RWPE2 (cell line): ENCODE measurements at regions not wholly inside any gene's neighbourhood (a gene's known extent, or its start where the extent isn't known, plus 50 kb on each side); places are given as distances from the start of the nearest gene placed in this dataset.
"Not testable (repeated sequence)": the region's sequence is repeated elsewhere in the genome, so short reads cannot be mapped to it uniquely, and the experiment has no call there.

Source experiments
- ATAC-seq: fragments of 200-7000 bp; cut with Tn5 transposase; 3 replicates; pipeline ENCODE4 v1.9.1; 2021; ENCODE audit warnings: low read depth
- DNase-seq: peaks from one replicate; pipeline ENCODE4 v3.0.0-alpha.2; 2020; ENCODE audit warnings: low spot score
- H3K27ac ChIP-seq: fragments of 450-650 bp; 2 replicates; pipeline ENCODE4 v1.5.1; 2017; ENCODE audit warnings: mild to moderate bottlenecking; ENCODE audit not compliant: poor library complexity, severe bottlenecking
- H3K27me3 ChIP-seq: fragments of 250-450 bp; sonication (Bioruptor Pico); 2 replicates; pipeline ENCODE4 v1.5.1; 2021; ENCODE audit warnings: mild to moderate bottlenecking, moderate library complexity; ENCODE audit not compliant: insufficient read depth, poor library complexity, severe bottlenecking
- H3K36me3 ChIP-seq: fragments of 250-450 bp; sonication (Bioruptor Pico); 2 replicates; pipeline ENCODE4 v1.5.1; 2020; ENCODE audit warnings: low read depth, mild to moderate bottlenecking, moderate library complexity
- H3K4me1 ChIP-seq: fragments of 250-450 bp; sonication (Bioruptor Pico); 2 replicates; pipeline ENCODE4 v1.5.1; 2021; ENCODE audit warnings: mild to moderate bottlenecking, moderate library complexity; ENCODE audit not compliant: insufficient read depth, poor library complexity, severe bottlenecking
- H3K4me3 ChIP-seq: fragments of 250-450 bp; sonication (Bioruptor Pico); 2 replicates; pipeline ENCODE4 v1.5.1; 2021; ENCODE audit warnings: mild to moderate bottlenecking, moderate library complexity; ENCODE audit not compliant: severe bottlenecking
- H3K9me3 ChIP-seq: fragments of 250-450 bp; sonication (Bioruptor Pico); 2 replicates; pipeline ENCODE4 v1.5.1; 2021; ENCODE audit warnings: mild to moderate bottlenecking, moderate library complexity; ENCODE audit not compliant: severe bottlenecking
- TF ChIP-seq, protein P1 (sequence below): fragments of 450-650 bp; IDR thresholded peaks from one replicate; pipeline ENCODE4 v1.5.1; 2017; ENCODE audit warnings: mild to moderate bottlenecking, moderate library complexity; ENCODE audit not compliant: poor library complexity, severe bottlenecking

- Histone ChIP-seq H3K4me3 (no peak overlapping the region), H3K36me3 (no peaks in the 10 kb centered on the region), H3K9me3 (no peaks in the 10 kb centered on the region), H3K27ac (no peak overlapping the region), H3K4me1 (no peaks in the 10 kb centered on the region), H3K27me3 (no peaks in the 10 kb centered on the region)
- DNase-seq (no peak), ATAC-seq (no peak)
- TF ChIP-seq, protein P1, sequence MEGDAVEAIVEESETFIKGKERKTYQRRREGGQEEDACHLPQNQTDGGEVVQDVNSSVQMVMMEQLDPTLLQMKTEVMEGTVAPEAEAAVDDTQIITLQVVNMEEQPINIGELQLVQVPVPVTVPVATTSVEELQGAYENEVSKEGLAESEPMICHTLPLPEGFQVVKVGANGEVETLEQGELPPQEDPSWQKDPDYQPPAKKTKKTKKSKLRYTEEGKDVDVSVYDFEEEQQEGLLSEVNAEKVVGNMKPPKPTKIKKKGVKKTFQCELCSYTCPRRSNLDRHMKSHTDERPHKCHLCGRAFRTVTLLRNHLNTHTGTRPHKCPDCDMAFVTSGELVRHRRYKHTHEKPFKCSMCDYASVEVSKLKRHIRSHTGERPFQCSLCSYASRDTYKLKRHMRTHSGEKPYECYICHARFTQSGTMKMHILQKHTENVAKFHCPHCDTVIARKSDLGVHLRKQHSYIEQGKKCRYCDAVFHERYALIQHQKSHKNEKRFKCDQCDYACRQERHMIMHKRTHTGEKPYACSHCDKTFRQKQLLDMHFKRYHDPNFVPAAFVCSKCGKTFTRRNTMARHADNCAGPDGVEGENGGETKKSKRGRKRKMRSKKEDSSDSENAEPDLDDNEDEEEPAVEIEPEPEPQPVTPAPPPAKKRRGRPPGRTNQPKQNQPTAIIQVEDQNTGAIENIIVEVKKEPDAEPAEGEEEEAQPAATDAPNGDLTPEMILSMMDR: no peak
Observed at GRCh38 chrX:25503826-25504225, 488.1 kb upstream of the ARX start.

- DNase-seq (no peak), ATAC-seq (no peak)
- Histone ChIP-seq H3K9me3 (no peaks in the 10 kb centered on the region), H3K27ac (no peak overlapping the region), H3K27me3 (no peaks in the 10 kb centered on the region), H3K4me1 (no peaks in the 10 kb centered on the region), H3K36me3 (no peaks in the 10 kb centered on the region), H3K4me3 (no peak overlapping the region)
- TF ChIP-seq, protein P1: no peak
Observed at GRCh38 chrX:25507801-25508200, 492.0 kb upstream of the ARX start.

- no peaks in the 10 kb centered on the region for H3K36me3 ChIP-seq
- no peak for ATAC-seq
- TF ChIP-seq, protein P1: no peak
- no peak overlapping the region for H3K4me3 ChIP-seq
- H3K9me3 ChIP-seq: no peaks in the 10 kb centered on the region
- DNase-seq: no peak
- no peak overlapping the region for H3K27ac ChIP-seq
- no peaks in the 10 kb centered on the region for H3K4me1 ChIP-seq
- no peaks in the 10 kb centered on the region for H3K27me3 ChIP-seq
Observed at GRCh38 chrX:25519258-25519657, 503.5 kb upstream of the ARX start.

- not testable (repeated sequence) for ATAC-seq, H3K27me3 ChIP-seq, H3K27ac ChIP-seq, H3K4me3 ChIP-seq, DNase-seq, H3K4me1 ChIP-seq, H3K9me3 ChIP-seq, H3K36me3 ChIP-seq
Observed at GRCh38 chrX:25522443-25523010, 506.8 kb upstream of the ARX start.

DNA sequence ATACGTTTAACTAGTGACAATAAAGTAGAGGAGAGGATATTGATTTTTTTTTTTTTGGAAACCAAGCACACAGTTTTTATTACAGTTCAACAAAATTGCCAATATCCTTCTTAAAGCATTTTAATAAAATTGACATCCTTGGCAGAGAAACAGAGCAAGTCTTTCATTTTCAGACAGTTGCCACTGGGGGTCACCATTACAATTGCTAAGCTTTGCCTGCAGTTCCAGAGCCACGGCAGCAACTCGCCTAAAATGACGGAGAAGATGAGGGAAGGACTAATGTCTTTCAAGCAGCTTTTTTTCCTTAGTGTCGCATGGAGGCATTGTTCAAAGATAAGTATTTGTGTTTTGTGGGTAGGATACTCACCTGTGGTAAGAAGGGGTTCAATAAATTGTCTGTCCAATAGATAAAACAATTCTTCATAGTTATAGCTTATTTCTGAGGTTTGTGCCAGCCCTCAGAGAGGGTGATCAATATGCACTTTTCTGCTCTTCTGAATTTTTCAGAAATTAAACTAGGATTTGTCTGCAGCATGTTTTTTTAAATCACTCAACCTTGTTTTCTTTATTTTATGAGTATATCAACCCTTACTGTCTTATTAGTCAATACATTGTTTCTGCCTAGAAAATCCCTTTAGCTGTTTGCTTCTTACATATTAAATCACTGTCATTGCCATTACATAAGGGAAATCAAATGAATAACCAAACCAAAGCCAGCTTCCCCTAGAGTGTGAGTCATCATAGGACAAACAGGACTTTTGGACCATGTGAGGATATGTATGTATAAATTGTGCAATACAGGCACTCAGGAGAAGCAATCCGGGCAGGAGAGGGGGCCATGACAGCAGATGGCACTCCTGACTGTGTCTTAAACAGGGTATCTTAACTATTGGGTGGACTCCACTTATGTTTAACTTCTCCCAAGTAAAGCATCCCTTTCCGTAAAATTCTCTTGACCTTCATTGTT, 508.1 kb upstream of the ARX start:
- TF ChIP-seq, protein P1: peak; percentile 31

More for the DNA sequence above, 508.1 kb upstream of the ARX start:
- Histone ChIP-seq H3K4me3 (no peak overlapping the region), H3K27me3 (no peaks in the 10 kb centered on the region), H3K27ac (no peak overlapping the region), H3K4me1 (no peaks in the 10 kb centered on the region), H3K9me3 (no peaks in the 10 kb centered on the region), H3K36me3 (no peaks in the 10 kb centered on the region)
- DNase-seq (no peak), ATAC-seq (0 out of 3 replicates have a peak, but pooled peaks have one; percentile 29)
